WTC11 (cell line): ENCODE measurements at regions not wholly inside any gene's neighbourhood (a gene's known extent, or its start where the extent isn't known, plus 50 kb on each side); places are given as distances from the start of the nearest gene placed in this dataset.

Experiments used
- ATAC-seq: fragments of 200-7000 bp; cut with Tn5 transposase; 2 replicates; pipeline ENCODE4 v1.10.0; 2021; ENCODE audit warnings: mild to moderate bottlenecking, moderate library complexity
- CTCF ChIA-PET: fragments of 300-600 bp; sonication (Branson Sonifier 250); formaldehyde crosslinking; loops from one replicate; lab custom pipeline; 2021; ENCODE audit warnings: antibody characterized with exemption; lab: Charles Lee
- POLR2A ChIA-PET: fragments of 350-600 bp; sonication (Branson Sonifier 250); formaldehyde crosslinking; loops from one replicate; lab custom pipeline; 2021; ENCODE audit warnings: antibody characterized with exemption; lab: Charles Lee
- DNase-seq: peaks from one replicate; pipeline ENCODE4 v3.0.0; 2021; ENCODE audit warnings: low spot score
- H3K27ac Mint-ChIP-seq: 2 replicates; pipeline ENCODE4 v1.8.0; 2021; ENCODE audit warnings: mixed read lengths
- H3K27me3 Mint-ChIP-seq: 2 replicates; pipeline ENCODE4 v1.8.0; 2021; ENCODE audit warnings: low read depth, mild to moderate bottlenecking, moderate library complexity, mixed read lengths
- H3K36me3 Mint-ChIP-seq: 2 replicates; pipeline ENCODE4 v1.8.0; 2021; ENCODE audit warnings: mixed read lengths
- H3K4me1 Mint-ChIP-seq: 2 replicates; pipeline ENCODE4 v1.8.0; 2022; ENCODE audit warnings: mixed read lengths
- H3K4me3 Mint-ChIP-seq: 2 replicates; pipeline ENCODE4 v1.8.0; 2021; ENCODE audit warnings: mild to moderate bottlenecking, moderate library complexity, mixed read lengths
- H3K9me3 Mint-ChIP-seq: 2 replicates; pipeline ENCODE4 v1.8.0; 2021; ENCODE audit warnings: mixed read lengths
- E2F4 ChIP-seq: sonication (generic); formaldehyde crosslinking; IDR thresholded peaks from 2 replicates; pipeline ENCODE4 v1.8.1; 2022; ENCODE audit warnings: low read depth, mild to moderate bottlenecking, moderate library complexity, missing genetic modification reagents, borderline replicate concordance
- FOXK1 ChIP-seq: sonication (generic); formaldehyde crosslinking; IDR thresholded peaks from 2 replicates; pipeline ENCODE4 v1.8.0; 2022; ENCODE audit warnings: mild to moderate bottlenecking, moderate library complexity, missing genetic modification reagents
- FOXP1 ChIP-seq: sonication (generic); formaldehyde crosslinking; IDR thresholded peaks from 2 replicates; pipeline ENCODE4 v1.8.0; 2022; ENCODE audit warnings: missing genetic modification reagents, mild to moderate bottlenecking, moderate library complexity, borderline replicate concordance
- NFE2L1 ChIP-seq: sonication (generic); formaldehyde crosslinking; IDR thresholded peaks from 2 replicates; pipeline ENCODE4 v1.8.1; 2023; ENCODE audit warnings: missing genetic modification reagents
- NR2C2 ChIP-seq: sonication (generic); formaldehyde crosslinking; IDR thresholded peaks from 2 replicates; pipeline ENCODE4 v1.8.0; 2022; ENCODE audit warnings: mild to moderate bottlenecking, missing genetic modification reagents
- PRDM15 ChIP-seq: sonication (generic); formaldehyde crosslinking; IDR thresholded peaks from 2 replicates; pipeline ENCODE4 v1.8.0; 2022; ENCODE audit warnings: missing genetic modification reagents
- RELA ChIP-seq: sonication (generic); formaldehyde crosslinking; IDR thresholded peaks from 2 replicates; pipeline ENCODE4 v1.8.1; 2022; ENCODE audit warnings: missing genetic modification reagents, mild to moderate bottlenecking, borderline replicate concordance
- ZNF121 ChIP-seq: sonication (generic); formaldehyde crosslinking; IDR thresholded peaks from 2 replicates; pipeline ENCODE4 v1.8.0; 2023; ENCODE audit warnings: missing genetic modification reagents
- ZNF219 ChIP-seq: sonication (generic); formaldehyde crosslinking; IDR thresholded peaks from 2 replicates; pipeline ENCODE4 v1.8.0; 2023; ENCODE audit warnings: missing genetic modification reagents, mild to moderate bottlenecking, borderline replicate concordance
- ZNF425 ChIP-seq: fragments of 250-450 bp; sonication (Bioruptor Pico); conservative IDR thresholded peaks from 2 replicates; pipeline ENCODE4 v1.9.0; 2021; ENCODE audit warnings: mild to moderate bottlenecking
- ZNF512 ChIP-seq: sonication (generic); formaldehyde crosslinking; IDR thresholded peaks from 2 replicates; pipeline ENCODE4 v1.8.1; 2022; ENCODE audit warnings: missing genetic modification reagents, borderline replicate concordance

GRCh38 chr6:2582268-2582667, 168.5 kb downstream of the MYLK4 start:
- Mint-ChIP-seq H3K27me3 (no peaks in the 10 kb centered on the region), H3K4me1 (peaks cover 13% of the 10 kb centered on the region), H3K36me3 (0 out of 2 replicates have a peak, but pooled peaks cover 2% of the 10 kb centered on the region), H3K4me3 (no peak overlapping the region), H3K27ac (no peak overlapping the region), H3K9me3 (peaks cover 28% of the 10 kb centered on the region)
- CTCF ChIA-PET: no interaction called here
- ATAC-seq (no peak), DNase-seq (no peak)
- POLR2A ChIA-PET: no interaction called here
- TF ChIP-seq PRDM15 (CRISPR knock-in tag) (no peak), E2F4 (no peak), ZNF219 (no peak)

- POLR2A ChIA-PET: no interaction called here
- Mint-ChIP-seq H3K27me3 (no peaks in the 10 kb centered on the region), H3K4me1 (peaks cover 13% of the 10 kb centered on the region), H3K9me3 (peaks cover 24% of the 10 kb centered on the region), H3K36me3 (0 out of 2 replicates have a peak, but pooled peaks cover 2% of the 10 kb centered on the region), H3K4me3 (no peak overlapping the region), H3K27ac (no peak overlapping the region)
- DNase-seq: no peak
- CTCF ChIA-PET: interaction anchor here (0.5 kb wide), 1 partner anchor 912 kb away, joined by 3 read pairs; no protein-coding TSS in a partner anchor
- TF ChIP-seq NR2C2 (CRISPR knock-in tag): no peak
- no peak for TF ChIP-seq RELA (CRISPR knock-in tag)
- TF ChIP-seq FOXK1 (CRISPR knock-in tag): no peak
- no peak for TF ChIP-seq FOXP1 (CRISPR knock-in tag)
- TF ChIP-seq ZNF121 (CRISPR knock-in tag): no peak
- no peak for TF ChIP-seq NFE2L1 (CRISPR knock-in tag)
- no peak for TF ChIP-seq ZNF425 (CRISPR knock-in tag)
- ATAC-seq: no peak
These were observed 169.1 kb downstream of the MYLK4 start for GRCh38 chr6:2581611-2582010.

GRCh38 chr6:2581011-2581410, 169.7 kb downstream of the MYLK4 start:
- Mint-ChIP-seq H3K27me3 (no peaks in the 10 kb centered on the region), H3K4me1 (peaks cover 13% of the 10 kb centered on the region), H3K4me3 (no peak overlapping the region), H3K9me3 (peaks cover 18% of the 10 kb centered on the region), H3K27ac (no peak overlapping the region), H3K36me3 (0 out of 2 replicates have a peak, but pooled peaks cover 2% of the 10 kb centered on the region)
- ChIA-PET CTCF (interaction anchor here (0.7 kb wide), 1 partner anchor 53 kb away, joined by 3 read pairs; no protein-coding TSS in a partner anchor), POLR2A (no interaction called here)
- no peak for TF ChIP-seq E2F4
- TF ChIP-seq ZNF512 (CRISPR knock-in tag): no peak
- DNase-seq (no peak), ATAC-seq (no peak)
